ENCODE measurements at regions not wholly inside any gene's neighbourhood (a gene's known extent, or its start where the extent isn't known, plus 50 kb on each side); places are given as distances from the start of the nearest gene placed in this dataset.

- Histone ChIP-seq H3K79me2 (ENCODE audit: control insufficient read depth, insufficient read depth, low read length) (no peaks in the 10 kb centered on the region), H4K20me1 (ENCODE audit: control insufficient read depth, extremely low read depth, insufficient read depth, low read length) (no peaks in the 10 kb centered on the region), H3K9ac (ENCODE audit: insufficient read depth, low read length) (no peak overlapping the region), H3K4me3 (replicated peaks in 1 of 4; ENCODE audit: control extremely low read depth in 1 of 4, insufficient read depth in 1 of 4, low read depth in 3 of 4, low read length in 4 of 4) (no peak overlapping the region), H3K9me3 (ENCODE audit: control insufficient read depth, insufficient read depth, low read depth, low read length) (no peaks in the 10 kb centered on the region), H3K4me2 (ENCODE audit: extremely low read depth, insufficient read depth, low read length) (no peak overlapping the region), H3K36me3 (ENCODE audit: control insufficient read depth, insufficient read depth, low read length) (no peaks in the 10 kb centered on the region), H3K27ac (ENCODE audit: insufficient read depth, low read length) (no peak overlapping the region), H2AFZ (ENCODE audit: low read length) (no peak overlapping the region), H3K27me3 (ENCODE audit: control insufficient read depth, insufficient read depth, low read length) (no peaks in the 10 kb centered on the region), H3K4me1 (ENCODE audit: control insufficient read depth, extremely low read depth, insufficient read depth, low read length) (no peaks in the 10 kb centered on the region)
- DNase-seq (ENCODE audit: low read depth in 2 of 2): no peak
- TF ChIP-seq, protein P1, sequence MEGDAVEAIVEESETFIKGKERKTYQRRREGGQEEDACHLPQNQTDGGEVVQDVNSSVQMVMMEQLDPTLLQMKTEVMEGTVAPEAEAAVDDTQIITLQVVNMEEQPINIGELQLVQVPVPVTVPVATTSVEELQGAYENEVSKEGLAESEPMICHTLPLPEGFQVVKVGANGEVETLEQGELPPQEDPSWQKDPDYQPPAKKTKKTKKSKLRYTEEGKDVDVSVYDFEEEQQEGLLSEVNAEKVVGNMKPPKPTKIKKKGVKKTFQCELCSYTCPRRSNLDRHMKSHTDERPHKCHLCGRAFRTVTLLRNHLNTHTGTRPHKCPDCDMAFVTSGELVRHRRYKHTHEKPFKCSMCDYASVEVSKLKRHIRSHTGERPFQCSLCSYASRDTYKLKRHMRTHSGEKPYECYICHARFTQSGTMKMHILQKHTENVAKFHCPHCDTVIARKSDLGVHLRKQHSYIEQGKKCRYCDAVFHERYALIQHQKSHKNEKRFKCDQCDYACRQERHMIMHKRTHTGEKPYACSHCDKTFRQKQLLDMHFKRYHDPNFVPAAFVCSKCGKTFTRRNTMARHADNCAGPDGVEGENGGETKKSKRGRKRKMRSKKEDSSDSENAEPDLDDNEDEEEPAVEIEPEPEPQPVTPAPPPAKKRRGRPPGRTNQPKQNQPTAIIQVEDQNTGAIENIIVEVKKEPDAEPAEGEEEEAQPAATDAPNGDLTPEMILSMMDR (conservative IDR thresholded peaks at IDR 0.05 in 1 of 2, IDR thresholded peaks at IDR 0.05 in 1 of 2; ENCODE audit: low read depth in 1 of 2, low read length in 2 of 2): no peak
Measured at GRCh38 chr2:104538077-104538476, 315.8 kb upstream of the POU3F3 start.

DNA sequence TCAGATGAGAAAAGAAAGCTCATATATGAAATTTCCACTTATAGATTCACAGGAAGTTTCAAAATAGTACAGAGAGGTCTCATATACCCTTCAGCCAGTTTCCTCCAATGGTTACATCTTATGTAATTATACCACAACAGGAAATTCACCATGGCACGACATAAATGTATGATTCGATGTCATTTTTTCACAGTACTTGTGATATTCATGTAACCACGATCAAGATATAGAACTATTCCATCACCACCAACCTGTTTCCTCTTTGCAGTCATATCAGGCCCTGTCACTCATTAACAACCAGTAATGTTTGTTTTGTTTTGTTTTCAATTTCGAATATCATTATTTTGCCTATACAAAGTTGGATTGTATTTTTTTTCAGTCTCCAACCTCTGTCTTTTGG lies 314.3 kb upstream of the POU3F3 start:
- Histone ChIP-seq H3K4me1 (ENCODE audit: control insufficient read depth, extremely low read depth, insufficient read depth, low read length) (no peaks in the 10 kb centered on the region), H3K4me3 (replicated peaks in 1 of 4; ENCODE audit: control extremely low read depth in 1 of 4, insufficient read depth in 1 of 4, low read depth in 3 of 4, low read length in 4 of 4) (no peak overlapping the region), H3K36me3 (ENCODE audit: control insufficient read depth, insufficient read depth, low read length) (no peaks in the 10 kb centered on the region), H3K4me2 (ENCODE audit: extremely low read depth, insufficient read depth, low read length) (no peak overlapping the region), H3K27ac (ENCODE audit: insufficient read depth, low read length) (no peak overlapping the region), H3K9ac (ENCODE audit: insufficient read depth, low read length) (no peak overlapping the region), H3K79me2 (ENCODE audit: control insufficient read depth, insufficient read depth, low read length) (no peaks in the 10 kb centered on the region), H2AFZ (ENCODE audit: low read length) (no peak overlapping the region), H4K20me1 (ENCODE audit: control insufficient read depth, extremely low read depth, insufficient read depth, low read length) (no peaks in the 10 kb centered on the region), H3K9me3 (ENCODE audit: control insufficient read depth, insufficient read depth, low read depth, low read length) (no peaks in the 10 kb centered on the region), H3K27me3 (ENCODE audit: control insufficient read depth, insufficient read depth, low read length) (no peaks in the 10 kb centered on the region)
- TF ChIP-seq EZH2 (IDR thresholded peaks at IDR 0.05; ENCODE audit: low read length, missing control alignments): no peak
- TF ChIP-seq, protein P1 (conservative IDR thresholded peaks at IDR 0.05 in 1 of 2, IDR thresholded peaks at IDR 0.05 in 1 of 2; ENCODE audit: low read depth in 1 of 2, low read length in 2 of 2): no peak
- DNase-seq (ENCODE audit: low read depth in 2 of 2): no peak

- no peaks in the 10 kb centered on the region for H3K79me2 ChIP-seq (ENCODE audit: control insufficient read depth, insufficient read depth, low read length)
- H3K27ac ChIP-seq (ENCODE audit: insufficient read depth, low read length): no peak overlapping the region
- no peak overlapping the region for H3K9ac ChIP-seq (ENCODE audit: insufficient read depth, low read length)
- H3K4me3 ChIP-seq (replicated peaks in 1 of 4; ENCODE audit: control extremely low read depth in 1 of 4, insufficient read depth in 1 of 4, low read depth in 3 of 4, low read length in 4 of 4): no peak overlapping the region
- no peaks in the 10 kb centered on the region for H3K27me3 ChIP-seq (ENCODE audit: control insufficient read depth, insufficient read depth, low read length)
- H3K4me2 ChIP-seq (ENCODE audit: extremely low read depth, insufficient read depth, low read length): no peak overlapping the region
- no peak for DNase-seq (ENCODE audit: low read depth in 2 of 2)
- no peak overlapping the region for H2AFZ ChIP-seq (ENCODE audit: low read length)
- no peaks in the 10 kb centered on the region for H3K36me3 ChIP-seq (ENCODE audit: control insufficient read depth, insufficient read depth, low read length)
- no peaks in the 10 kb centered on the region for H3K4me1 ChIP-seq (ENCODE audit: control insufficient read depth, extremely low read depth, insufficient read depth, low read length)
- H3K9me3 ChIP-seq (ENCODE audit: control insufficient read depth, insufficient read depth, low read depth, low read length): no peaks in the 10 kb centered on the region
- no peak for TF ChIP-seq EZH2 (IDR thresholded peaks at IDR 0.05; ENCODE audit: low read length, missing control alignments)
- TF ChIP-seq, protein P1 (conservative IDR thresholded peaks at IDR 0.05 in 1 of 2, IDR thresholded peaks at IDR 0.05 in 1 of 2; ENCODE audit: low read depth in 1 of 2, low read length in 2 of 2): no peak
- no peaks in the 10 kb centered on the region for H4K20me1 ChIP-seq (ENCODE audit: control insufficient read depth, extremely low read depth, insufficient read depth, low read length)
Measured at GRCh38 chr2:104545055-104545454, 308.9 kb upstream of the POU3F3 start.

Measured in fibroblast of lung (primary cell).